ENCODE measurements at regions not wholly inside any gene's neighbourhood (a gene's known extent, or its start where the extent isn't known, plus 50 kb on each side); places are given as distances from the start of the nearest gene placed in this dataset.

DNA sequence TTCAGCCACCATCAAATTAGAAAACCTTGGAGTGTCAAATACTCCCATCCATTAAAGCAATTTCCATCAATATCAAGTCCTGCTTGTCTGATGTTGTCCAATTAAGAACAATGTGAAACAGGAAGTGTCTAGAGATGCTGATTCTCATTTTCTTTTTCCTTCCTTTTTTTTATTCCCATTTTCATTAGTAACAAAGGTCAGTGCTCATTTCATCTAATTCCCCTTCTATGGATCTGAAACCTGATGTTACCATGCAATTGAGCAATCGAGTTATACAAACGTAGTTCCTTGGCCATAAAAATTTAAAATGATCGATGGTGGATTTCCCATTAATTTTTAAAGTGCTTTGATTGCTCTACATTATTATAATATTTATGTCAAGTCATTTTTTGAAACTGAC, 330.6 kb upstream of the ZC3H12C start (continued):
- TF ChIP-seq, protein P1, sequence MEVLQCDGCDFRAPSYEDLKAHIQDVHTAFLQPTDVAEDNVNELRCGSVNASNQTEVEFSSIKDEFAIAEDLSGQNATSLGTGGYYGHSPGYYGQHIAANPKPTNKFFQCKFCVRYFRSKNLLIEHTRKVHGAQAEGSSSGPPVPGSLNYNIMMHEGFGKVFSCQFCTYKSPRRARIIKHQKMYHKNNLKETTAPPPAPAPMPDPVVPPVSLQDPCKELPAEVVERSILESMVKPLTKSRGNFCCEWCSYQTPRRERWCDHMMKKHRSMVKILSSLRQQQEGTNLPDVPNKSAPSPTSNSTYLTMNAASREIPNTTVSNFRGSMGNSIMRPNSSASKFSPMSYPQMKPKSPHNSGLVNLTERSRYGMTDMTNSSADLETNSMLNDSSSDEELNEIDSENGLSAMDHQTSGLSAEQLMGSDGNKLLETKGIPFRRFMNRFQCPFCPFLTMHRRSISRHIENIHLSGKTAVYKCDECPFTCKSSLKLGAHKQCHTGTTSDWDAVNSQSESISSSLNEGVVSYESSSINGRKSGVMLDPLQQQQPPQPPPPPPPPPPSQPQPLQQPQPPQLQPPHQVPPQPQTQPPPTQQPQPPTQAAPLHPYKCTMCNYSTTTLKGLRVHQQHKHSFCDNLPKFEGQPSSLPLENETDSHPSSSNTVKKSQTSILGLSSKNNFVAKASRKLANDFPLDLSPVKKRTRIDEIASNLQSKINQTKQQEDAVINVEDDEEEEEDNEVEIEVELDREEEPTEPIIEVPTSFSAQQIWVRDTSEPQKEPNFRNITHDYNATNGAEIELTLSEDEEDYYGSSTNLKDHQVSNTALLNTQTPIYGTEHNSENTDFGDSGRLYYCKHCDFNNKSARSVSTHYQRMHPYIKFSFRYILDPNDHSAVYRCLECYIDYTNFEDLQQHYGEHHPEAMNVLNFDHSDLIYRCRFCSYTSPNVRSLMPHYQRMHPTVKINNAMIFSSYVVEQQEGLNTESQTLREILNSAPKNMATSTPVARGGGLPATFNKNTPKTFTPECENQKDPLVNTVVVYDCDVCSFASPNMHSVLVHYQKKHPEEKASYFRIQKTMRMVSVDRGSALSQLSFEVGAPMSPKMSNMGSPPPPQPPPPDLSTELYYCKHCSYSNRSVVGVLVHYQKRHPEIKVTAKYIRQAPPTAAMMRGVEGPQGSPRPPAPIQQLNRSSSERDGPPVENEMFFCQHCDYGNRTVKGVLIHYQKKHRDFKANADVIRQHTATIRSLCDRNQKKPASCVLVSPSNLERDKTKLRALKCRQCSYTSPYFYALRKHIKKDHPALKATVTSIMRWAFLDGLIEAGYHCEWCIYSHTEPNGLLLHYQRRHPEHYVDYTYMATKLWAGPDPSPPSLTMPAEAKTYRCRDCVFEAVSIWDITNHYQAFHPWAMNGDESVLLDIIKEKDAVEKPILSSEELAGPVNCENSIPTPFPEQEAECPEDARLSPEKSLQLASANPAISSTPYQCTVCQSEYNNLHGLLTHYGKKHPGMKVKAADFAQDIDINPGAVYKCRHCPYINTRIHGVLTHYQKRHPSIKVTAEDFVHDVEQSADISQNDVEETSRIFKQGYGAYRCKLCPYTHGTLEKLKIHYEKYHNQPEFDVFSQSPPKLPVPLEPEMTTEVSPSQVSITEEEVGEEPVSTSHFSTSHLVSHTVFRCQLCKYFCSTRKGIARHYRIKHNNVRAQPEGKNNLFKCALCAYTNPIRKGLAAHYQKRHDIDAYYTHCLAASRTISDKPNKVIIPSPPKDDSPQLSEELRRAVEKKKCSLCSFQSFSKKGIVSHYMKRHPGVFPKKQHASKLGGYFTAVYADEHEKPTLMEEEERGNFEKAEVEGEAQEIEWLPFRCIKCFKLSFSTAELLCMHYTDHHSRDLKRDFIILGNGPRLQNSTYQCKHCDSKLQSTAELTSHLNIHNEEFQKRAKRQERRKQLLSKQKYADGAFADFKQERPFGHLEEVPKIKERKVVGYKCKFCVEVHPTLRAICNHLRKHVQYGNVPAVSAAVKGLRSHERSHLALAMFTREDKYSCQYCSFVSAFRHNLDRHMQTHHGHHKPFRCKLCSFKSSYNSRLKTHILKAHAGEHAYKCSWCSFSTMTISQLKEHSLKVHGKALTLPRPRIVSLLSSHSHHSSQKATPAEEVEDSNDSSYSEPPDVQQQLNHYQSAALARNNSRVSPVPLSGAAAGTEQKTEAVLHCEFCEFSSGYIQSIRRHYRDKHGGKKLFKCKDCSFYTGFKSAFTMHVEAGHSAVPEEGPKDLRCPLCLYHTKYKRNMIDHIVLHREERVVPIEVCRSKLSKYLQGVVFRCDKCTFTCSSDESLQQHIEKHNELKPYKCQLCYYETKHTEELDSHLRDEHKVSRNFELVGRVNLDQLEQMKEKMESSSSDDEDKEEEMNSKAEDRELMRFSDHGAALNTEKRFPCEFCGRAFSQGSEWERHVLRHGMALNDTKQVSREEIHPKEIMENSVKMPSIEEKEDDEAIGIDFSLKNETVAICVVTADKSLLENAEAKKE (CRISPR knock-in tag; IDR thresholded peaks at IDR 0.05): no peak
- TF ChIP-seq EZH2 (IDR thresholded peaks at IDR 0.05; ENCODE audit: low read depth, unreplicated experiment) (no peak), CREB1 (CRISPR knock-in tag; IDR thresholded peaks at IDR 0.05; ENCODE audit: low read depth) (no peak)

DNA sequence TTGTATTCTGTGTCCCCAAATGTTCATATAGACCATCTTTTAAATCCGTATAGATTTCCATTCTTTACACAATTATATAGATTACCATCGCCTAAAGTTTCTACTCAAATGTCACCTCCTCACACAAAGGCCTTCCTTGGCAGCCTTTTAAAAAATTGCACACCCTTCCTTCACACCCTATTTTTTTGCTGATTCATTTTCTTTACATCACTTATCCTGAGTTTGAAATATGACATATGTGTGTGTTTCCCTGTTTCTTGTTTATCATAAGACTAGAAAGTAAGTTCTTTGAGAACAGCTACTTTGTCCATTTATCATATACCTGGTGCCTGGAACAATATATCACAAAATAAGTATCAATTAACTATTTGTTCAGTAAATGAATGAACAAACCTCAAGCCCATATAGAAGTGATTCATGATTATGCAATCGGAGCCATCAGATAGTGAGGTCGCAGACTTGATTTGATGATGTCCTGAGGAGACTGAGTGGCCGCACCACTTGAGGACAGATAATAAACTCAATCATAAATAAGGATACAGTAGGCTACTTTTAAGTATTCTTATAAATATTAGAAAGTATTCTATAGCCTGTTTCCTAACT, 327.4 kb upstream of the ZC3H12C start:
- no peaks in the 10 kb centered on the region for H3K36me3 Mint-ChIP-seq (ENCODE audit: low read depth)
- no peaks in the 10 kb centered on the region for H3K27me3 ChIP-seq (ENCODE audit: insufficient read depth)
- DNase-seq (ENCODE audit: low spot score) (no peak), ATAC-seq (no peak)
- H3K27me3 Mint-ChIP-seq (ENCODE audit: insufficient read depth, low read depth, poor library complexity): no peaks in the 10 kb centered on the region
- H3K9me2 ChIP-seq (ENCODE audit: insufficient read depth): 0 out of 2 replicates have a peak, but pooled peaks cover 7% of the 10 kb centered on the region
- H3K4me1 ChIP-seq (ENCODE audit: insufficient read depth): peaks cover 5% of the 10 kb centered on the region; the same call in 1 of the 2 replicates
- H3K4me3 ChIP-seq: no peak overlapping the region
- no peaks in the 10 kb centered on the region for H3K79me2 ChIP-seq (replicated peaks; ENCODE audit: insufficient read depth)
- H3K9me3 Mint-ChIP-seq: no peaks in the 10 kb centered on the region
- no peak overlapping the region for H3K27ac Mint-ChIP-seq
- H3K4me2 ChIP-seq: no peak overlapping the region
- H2AFZ ChIP-seq: no peak overlapping the region
- no peaks in the 10 kb centered on the region for H3F3A ChIP-seq (replicated peaks; ENCODE audit: low read depth)
- H3K4me1 Mint-ChIP-seq: peaks cover 7% of the 10 kb centered on the region
- no peak overlapping the region for H3K27ac ChIP-seq (ENCODE audit: low read depth)
- no peaks in the 10 kb centered on the region for H3K36me3 ChIP-seq (ENCODE audit: insufficient read depth)
- H4K20me1 ChIP-seq (replicated peaks; ENCODE audit: insufficient read depth): no peaks in the 10 kb centered on the region
- H3K4me3 Mint-ChIP-seq: no peak overlapping the region
- TF ChIP-seq, protein P2, sequence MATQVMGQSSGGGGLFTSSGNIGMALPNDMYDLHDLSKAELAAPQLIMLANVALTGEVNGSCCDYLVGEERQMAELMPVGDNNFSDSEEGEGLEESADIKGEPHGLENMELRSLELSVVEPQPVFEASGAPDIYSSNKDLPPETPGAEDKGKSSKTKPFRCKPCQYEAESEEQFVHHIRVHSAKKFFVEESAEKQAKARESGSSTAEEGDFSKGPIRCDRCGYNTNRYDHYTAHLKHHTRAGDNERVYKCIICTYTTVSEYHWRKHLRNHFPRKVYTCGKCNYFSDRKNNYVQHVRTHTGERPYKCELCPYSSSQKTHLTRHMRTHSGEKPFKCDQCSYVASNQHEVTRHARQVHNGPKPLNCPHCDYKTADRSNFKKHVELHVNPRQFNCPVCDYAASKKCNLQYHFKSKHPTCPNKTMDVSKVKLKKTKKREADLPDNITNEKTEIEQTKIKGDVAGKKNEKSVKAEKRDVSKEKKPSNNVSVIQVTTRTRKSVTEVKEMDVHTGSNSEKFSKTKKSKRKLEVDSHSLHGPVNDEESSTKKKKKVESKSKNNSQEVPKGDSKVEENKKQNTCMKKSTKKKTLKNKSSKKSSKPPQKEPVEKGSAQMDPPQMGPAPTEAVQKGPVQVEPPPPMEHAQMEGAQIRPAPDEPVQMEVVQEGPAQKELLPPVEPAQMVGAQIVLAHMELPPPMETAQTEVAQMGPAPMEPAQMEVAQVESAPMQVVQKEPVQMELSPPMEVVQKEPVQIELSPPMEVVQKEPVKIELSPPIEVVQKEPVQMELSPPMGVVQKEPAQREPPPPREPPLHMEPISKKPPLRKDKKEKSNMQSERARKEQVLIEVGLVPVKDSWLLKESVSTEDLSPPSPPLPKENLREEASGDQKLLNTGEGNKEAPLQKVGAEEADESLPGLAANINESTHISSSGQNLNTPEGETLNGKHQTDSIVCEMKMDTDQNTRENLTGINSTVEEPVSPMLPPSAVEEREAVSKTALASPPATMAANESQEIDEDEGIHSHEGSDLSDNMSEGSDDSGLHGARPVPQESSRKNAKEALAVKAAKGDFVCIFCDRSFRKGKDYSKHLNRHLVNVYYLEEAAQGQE (IDR thresholded peaks at IDR 0.05; ENCODE audit: unreplicated experiment): no peak
- TF ChIP-seq, protein P3, sequence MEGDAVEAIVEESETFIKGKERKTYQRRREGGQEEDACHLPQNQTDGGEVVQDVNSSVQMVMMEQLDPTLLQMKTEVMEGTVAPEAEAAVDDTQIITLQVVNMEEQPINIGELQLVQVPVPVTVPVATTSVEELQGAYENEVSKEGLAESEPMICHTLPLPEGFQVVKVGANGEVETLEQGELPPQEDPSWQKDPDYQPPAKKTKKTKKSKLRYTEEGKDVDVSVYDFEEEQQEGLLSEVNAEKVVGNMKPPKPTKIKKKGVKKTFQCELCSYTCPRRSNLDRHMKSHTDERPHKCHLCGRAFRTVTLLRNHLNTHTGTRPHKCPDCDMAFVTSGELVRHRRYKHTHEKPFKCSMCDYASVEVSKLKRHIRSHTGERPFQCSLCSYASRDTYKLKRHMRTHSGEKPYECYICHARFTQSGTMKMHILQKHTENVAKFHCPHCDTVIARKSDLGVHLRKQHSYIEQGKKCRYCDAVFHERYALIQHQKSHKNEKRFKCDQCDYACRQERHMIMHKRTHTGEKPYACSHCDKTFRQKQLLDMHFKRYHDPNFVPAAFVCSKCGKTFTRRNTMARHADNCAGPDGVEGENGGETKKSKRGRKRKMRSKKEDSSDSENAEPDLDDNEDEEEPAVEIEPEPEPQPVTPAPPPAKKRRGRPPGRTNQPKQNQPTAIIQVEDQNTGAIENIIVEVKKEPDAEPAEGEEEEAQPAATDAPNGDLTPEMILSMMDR (conservative IDR thresholded peaks at IDR 0.05; ENCODE audit: low read depth in 2 of 2): no peak
- TF ChIP-seq NANOG (IDR thresholded peaks at IDR 0.05; ENCODE audit: borderline replicate concordance) (no peak), EZH2 (IDR thresholded peaks at IDR 0.05; ENCODE audit: low read depth, unreplicated experiment) (no peak), POLR2AphosphoS5 (IDR thresholded peaks at IDR 0.05; ENCODE audit: low read depth) (no peak)
